ENCODE measurements at regions not wholly inside any gene's neighbourhood (a gene's known extent, or its start where the extent isn't known, plus 50 kb on each side); places are given as distances from the start of the nearest gene placed in this dataset.
"Not testable (repeated sequence)": the region's sequence is repeated elsewhere in the genome, so short reads cannot be mapped to it uniquely, and the experiment has no call there.

DNA sequence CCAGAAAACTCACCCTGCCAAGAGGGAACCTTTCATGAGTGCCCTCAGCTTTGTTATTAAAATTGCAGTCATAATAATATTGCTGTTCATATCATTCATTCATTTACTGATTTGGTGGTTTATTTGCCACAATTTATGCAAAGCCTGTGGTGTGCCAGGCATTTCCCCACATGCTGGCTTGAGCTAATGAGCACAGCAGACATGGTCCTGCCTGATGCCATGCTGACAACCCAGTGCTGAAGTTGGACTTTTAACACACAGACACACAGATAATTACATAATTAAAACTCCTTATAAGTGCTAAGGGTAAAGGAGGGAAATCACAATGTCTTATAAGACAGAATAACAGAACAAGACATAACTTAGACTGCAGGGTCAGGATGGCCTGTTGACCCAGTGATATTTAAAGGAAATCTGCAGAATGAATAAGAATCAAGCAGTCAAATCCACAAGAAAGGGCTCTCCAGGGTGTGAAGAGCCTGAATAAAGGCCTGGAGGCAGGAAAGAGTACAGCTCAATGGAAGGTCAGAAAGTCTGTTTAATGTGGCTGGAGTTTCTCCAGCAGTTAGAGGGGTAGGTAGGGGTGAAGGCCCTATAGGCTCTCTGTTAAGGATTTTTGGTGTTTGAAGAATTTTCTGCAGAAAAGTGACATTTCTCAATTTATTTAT is 196.9 kb upstream of the CDH11 start:
- no peak for DNase-seq

GRCh38 chr16:65318138-65318537 is 196.3 kb upstream of the CDH11 start:
- DNase-seq: no peak

DNA sequence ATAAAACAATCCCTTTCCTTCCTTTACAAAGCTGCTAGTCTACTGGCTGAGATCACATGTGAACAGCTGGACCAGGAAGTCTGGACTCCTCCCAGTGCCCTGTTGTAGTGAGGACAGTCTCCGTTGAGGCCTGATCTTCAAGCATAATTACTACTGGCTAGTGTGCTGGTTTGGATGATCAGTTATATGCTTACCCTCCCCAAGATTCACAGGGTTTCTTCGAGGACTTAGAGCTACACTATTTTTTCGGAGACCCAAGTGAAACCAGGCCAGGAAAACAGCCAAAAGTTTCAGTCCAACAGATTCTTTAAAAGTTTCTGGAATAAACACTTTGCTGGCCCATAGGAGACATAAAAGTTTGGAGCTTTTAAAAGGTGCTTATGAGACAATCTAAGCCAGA is 194.9 kb upstream of the CDH11 start:
- DNase-seq: no peak

DNA sequence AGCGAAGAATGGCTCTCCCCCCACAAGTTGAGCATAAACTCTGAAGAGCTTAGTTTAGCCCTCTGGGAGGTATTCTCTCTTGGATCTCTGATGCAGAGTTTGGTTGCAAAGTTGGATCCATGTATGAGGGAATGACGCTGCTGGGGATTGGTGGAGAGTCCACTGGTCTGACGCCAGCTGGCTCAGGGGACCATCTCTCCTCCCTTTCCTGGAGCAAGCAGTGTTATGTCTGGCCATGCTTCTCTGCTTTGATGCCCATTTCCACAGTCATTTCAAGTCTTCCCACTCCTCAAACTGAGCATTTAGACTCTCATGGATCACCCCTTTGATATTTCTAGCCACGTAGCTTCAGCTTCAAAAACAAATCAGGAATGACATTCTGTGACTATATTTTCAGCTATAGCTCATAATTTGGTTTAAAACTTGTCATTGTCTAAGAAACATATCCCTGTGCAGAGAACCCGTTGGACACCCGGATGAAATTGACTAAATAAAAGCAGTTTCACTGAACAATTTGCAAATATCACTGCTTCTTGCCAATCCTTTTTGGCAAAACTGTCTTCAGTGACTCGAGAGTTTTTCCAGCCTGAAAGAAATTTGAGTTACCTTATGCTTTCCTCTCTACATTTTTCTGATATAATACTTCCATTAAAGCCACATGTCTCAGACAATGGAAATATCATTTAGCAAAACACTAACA is 193.4 kb upstream of the CDH11 start:
- no peak for DNase-seq

DNA sequence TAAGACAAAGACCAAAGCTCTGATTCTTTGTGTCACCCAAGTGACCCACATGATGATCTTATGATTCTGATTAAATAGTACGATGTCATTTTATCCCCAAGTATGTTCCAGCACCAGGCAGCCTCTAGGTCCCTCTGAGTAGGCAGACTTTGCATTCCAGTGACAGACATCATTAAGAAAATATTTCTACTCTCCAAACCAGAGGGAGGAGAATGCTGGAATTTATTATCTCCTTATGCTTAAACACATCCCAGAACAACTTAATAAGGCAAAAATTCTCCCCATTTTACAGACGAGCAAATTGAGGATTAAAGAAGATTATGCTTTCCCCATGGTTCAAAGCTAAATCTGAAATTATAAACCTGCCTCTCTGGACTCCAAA is 192.8 kb upstream of the CDH11 start:
- DNase-seq: no peak

- no peak for DNase-seq
Observed at GRCh38 chr16:65313936-65314626, 192.2 kb upstream of the CDH11 start.

- DNase-seq: no peak
Observed at GRCh38 chr16:65312795-65313194, 190.9 kb upstream of the CDH11 start.

DNA sequence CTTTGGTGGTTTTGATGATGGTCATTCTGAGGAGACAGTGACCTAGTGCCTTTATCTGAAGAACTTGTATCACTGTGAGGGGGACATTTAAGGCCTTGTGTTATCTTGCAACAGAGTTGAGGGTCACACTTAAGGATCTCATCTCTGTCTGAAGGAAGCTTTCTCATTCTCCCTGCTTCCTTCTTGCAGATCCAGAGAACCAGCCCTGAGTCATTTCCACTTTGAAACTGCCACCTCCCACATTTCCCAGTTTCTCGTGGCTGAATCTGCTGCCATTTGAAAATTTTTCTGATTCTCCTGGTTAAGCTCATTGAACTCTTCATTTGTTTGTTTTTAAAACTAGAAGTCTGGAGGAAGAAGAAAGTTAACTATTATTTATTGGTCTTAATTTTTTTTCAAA is 190.2 kb upstream of the CDH11 start:
- no peak for DNase-seq

DNA sequence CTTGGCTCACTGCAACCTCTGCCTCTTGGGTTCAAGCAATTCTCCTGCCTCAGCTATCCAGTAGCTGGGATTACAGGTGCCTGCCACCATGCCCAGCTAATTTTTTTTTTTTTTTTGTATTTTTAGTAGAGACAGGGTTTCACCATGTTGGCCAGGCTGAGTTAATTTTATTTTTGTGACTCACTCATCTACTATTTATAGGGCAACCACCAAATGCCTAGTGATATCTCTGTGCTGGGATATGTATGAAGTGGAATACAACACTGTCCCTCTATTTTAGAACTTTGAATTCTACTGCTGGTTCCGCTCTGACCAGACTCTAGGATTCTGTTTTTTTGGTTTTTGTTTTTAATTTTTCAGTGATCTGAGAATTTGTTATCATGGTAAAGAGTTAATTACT is 188.6 kb upstream of the CDH11 start:
- not testable (repeated sequence) for DNase-seq

DNA sequence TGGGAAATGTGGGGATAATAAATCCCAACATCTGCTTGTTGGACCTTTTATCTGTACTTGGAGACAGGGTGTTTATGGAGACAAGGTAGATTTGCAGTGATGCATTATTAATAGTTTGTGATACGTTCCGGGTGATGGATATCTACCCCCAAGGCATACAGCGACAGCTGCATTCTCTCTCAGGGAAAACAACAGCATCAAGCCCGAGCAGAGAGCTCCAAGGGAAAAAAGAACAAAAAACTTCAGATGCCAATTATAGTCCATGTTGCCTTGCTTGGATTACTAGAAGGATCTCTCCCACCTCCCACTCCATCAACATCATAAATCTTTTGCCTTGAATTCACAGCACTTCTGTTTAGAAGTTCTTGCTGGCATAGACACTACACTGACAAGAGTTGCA is 187.5 kb upstream of the CDH11 start:
- DNase-seq: no peak

- DNase-seq: no peak
Observed at GRCh38 chr16:65308506-65308905, 186.6 kb upstream of the CDH11 start.

DNA sequence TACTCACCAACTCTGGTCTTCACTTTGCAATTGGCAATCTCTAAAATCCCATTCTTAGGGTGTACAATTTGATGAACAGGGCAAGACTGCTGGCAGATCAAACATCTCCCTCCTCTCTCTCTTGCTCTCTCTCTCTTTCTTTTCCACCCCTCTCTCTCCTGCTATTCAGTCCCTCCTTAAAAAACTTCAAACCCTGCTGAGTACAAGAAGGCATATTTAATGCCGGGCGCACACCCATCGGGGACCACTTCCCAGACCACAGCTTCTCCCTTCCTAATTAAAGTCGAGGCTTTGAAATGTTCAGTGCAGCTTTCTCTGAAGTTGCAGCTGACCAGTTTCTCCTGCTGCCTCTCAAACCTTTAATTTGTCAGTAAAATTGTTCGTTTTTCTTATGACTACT is 185.4 kb upstream of the CDH11 start:
- DNase-seq: no peak

DNA sequence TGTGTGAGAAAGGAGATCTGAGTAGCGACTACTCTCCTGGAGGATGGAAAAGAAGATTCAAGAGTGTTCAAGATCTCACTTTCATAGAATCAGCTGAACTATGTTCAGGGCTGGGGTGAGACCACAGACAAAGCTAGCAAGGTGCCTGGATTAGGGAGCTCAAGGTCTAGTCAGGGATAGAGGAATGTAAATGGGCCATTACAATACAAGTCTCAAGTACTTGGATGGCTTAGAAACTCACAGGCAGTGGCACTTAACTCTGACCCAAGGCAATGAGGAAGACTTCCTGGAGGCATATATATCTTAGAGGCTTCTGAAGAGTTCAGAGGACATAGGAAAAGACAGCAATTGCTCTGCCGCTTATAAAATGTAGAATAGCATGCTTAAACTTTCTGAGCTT is 184.9 kb upstream of the CDH11 start:
- no peak for DNase-seq

- DNase-seq: no peak
Observed at GRCh38 chr16:65306300-65306699, 184.4 kb upstream of the CDH11 start.

- DNase-seq: no peak
Observed at GRCh38 chr16:65305266-65305959, 183.6 kb upstream of the CDH11 start.

DNA sequence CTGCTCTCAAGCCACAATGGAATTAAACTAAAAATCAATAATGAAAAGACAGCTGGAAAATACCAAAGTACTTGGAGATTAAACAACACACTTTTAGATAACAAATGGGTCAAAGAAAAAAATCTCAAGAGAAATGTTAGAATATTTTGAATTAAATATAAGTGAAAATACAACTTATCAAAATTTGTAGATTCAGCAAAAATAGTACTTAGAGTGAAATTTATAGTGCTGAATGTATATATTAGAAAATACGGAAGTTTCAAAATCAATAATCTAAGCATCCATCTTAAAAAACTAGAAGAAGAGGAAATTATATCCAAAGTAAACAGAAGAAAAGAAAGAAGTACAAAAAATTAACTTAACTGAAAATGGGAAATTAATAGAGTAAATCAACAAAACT is 179.2 kb upstream of the CDH11 start:
- no peak for DNase-seq

DNA sequence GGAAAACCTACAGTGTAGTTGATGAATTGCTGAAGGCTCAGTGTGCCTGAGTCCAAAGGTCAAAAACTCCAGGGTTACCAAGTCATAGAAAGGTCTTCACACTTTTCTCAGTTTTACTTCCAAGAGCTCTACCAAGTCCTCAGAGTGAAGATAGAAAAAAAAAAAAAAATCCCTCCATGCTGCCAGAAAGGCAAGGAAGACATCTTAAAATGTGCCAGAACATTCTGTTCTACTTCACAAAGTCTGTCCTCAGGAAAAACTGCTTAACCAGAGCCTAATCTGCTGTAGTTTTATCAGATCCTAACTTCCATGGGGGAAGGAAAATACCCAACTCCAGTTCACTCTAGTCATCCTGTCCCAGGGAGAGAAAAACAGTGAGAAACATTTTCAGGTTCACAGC is 175.6 kb upstream of the CDH11 start:
- no peak for DNase-seq

DNA sequence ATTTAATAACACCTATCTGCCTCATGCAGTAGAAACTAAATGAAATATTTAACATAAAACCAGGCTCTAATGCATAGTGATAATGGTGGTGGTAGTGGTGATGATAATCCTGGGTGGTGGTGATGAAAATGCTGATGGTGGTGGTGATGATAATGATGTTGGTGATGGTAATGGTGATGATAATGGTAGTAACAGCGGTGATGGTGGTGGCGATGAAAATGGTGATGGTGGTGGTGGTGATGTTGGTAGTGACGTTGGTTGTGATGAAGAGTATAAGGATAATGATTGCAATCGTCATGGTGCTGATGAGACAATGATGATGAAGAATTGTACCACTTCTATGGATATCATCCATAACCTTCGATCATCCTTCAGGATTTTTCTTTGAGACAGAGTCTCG is 173.7 kb upstream of the CDH11 start:
- no peak for DNase-seq

GRCh38 chr16:65294708-65295107 is 172.8 kb upstream of the CDH11 start:
- DNase-seq: no peak

DNA sequence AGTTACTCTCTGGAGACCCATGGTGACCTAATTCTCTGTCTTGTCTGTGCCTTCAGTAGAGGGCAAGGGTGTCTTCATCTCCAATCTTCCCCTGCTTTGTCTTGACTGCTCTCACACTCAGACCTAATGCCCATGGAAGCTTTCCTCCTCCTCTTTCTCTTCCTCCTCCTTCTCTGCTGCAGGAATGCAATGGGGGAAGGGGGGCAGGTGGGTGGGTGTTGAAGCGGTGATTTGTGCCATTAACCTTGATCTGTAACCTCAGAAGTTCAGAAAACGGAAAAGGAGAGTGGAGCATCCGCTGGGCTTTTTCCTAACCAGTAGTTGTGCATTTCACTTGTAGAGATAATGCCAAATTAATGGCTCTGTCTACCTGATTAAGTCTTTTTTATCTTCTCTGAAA is 172.3 kb upstream of the CDH11 start:
- no peak for DNase-seq

- no peak for DNase-seq
Observed at GRCh38 chr16:65289022-65289421, 167.2 kb upstream of the CDH11 start.

GRCh38 chr16:65287307-65287706 is 165.4 kb upstream of the CDH11 start:
- DNase-seq: no peak

- no peak for DNase-seq
Observed at GRCh38 chr16:65285128-65286048, 163.5 kb upstream of the CDH11 start.

Data from activated CD4-positive, alpha-beta T cell treated with anti-CD3 and anti-CD28 coated beads, Interleukin-2, amount 50 U/mL, for 16 hours (primary cell).